ENCODE measurements at regions not wholly inside any gene's neighbourhood (a gene's known extent, or its start where the extent isn't known, plus 50 kb on each side); places are given as distances from the start of the nearest gene placed in this dataset.

DNA sequence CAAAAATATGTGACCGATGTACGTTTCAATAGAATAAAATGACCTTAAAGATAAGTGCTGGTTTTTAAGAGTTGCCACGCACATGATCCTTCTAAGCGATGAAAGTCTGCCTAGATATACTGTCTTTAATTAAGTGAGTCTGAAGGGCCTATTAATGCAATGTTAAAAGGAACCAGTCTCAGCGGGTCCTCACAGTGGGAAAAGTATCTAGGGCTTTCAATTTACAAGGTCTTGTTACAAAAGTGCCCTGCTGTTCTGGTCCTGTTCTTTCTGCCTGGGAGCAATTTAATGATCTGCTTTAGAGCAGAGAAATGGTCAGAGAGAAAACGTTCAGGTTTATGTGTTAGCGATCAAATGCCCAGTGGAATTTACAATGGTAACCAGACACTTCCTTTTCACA, 864.0 kb downstream of the KCNJ2 start:
- intact Hi-C loops (cut with DNase I) = no loop called here
- no peaks in the 10 kb centered on the region for H3K9me3 ChIP-seq
- H3K27ac ChIP-seq (replicated peaks in 1 of 4) = no peak overlapping the region
- H3K4me1 ChIP-seq = no peaks in the 10 kb centered on the region
- H3K4me3 ChIP-seq = no peak overlapping the region
- no peaks in the 10 kb centered on the region for H3K36me3 ChIP-seq
- no peak for DNase-seq (ENCODE audit: extremely low spot score)
- TF ChIP-seq EP300 (IDR thresholded peaks at IDR 0.05) = no peak
- TF ChIP-seq POLR2AphosphoS5 (IDR thresholded peaks at IDR 0.05) = no peak
- no peak for TF ChIP-seq CTCF (IDR thresholded peaks at IDR 0.05)
- TF ChIP-seq POLR2A (IDR thresholded peaks at IDR 0.05; ENCODE audit: low read depth) = no peak
- H3K27me3 ChIP-seq = no peaks in the 10 kb centered on the region
- 54% methylated on average over 7 of the region's 7 CpGs for WGBS

GRCh38 chr17:71035226-71035625, 865.9 kb downstream of the KCNJ2 start:
- H3K9me3 ChIP-seq = no peaks in the 10 kb centered on the region
- H3K36me3 ChIP-seq = no peaks in the 10 kb centered on the region
- 98% methylated on average over 3 of the region's 3 CpGs for WGBS
- no peak overlapping the region for H3K4me3 ChIP-seq
- no peak for TF ChIP-seq POLR2AphosphoS5 (IDR thresholded peaks at IDR 0.05)
- TF ChIP-seq EP300 (IDR thresholded peaks at IDR 0.05) = no peak
- TF ChIP-seq CTCF (IDR thresholded peaks at IDR 0.05) = no peak
- TF ChIP-seq POLR2A (IDR thresholded peaks at IDR 0.05; ENCODE audit: low read depth) = no peak
- H3K27me3 ChIP-seq = no peaks in the 10 kb centered on the region
- H3K27ac ChIP-seq (replicated peaks in 1 of 4) = no peak overlapping the region
- intact Hi-C loops (cut with DNase I) = no loop called here
- DNase-seq (ENCODE audit: extremely low spot score) = no peak
- H3K4me1 ChIP-seq = no peaks in the 10 kb centered on the region

DNA sequence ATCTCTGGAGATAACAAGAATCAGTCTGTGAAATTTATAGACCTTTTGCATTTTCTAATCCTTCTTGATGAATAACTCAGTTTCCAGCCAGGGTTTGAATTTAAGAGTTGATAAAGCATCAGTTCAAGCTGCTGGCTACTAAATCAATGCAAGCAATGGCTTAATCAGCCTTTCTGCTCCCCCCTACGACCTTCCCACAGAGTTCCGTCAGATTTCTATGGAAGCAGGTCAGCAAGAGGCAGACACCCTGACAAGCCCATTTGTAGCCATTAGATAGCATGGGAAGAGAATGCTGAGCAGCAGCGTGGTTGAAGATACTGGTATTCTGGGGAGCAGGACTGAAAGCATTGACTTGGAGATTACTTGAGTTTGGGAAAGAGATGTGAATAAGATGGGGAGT, 868.1 kb downstream of the KCNJ2 start:
- no peak for DNase-seq (ENCODE audit: extremely low spot score)
- WGBS = 59% methylated on average over 3 of the region's 3 CpGs
- Histone ChIP-seq H3K27ac (replicated peaks in 1 of 4) (no peak overlapping the region), H3K4me1 (no peaks in the 10 kb centered on the region), H3K9me3 (no peaks in the 10 kb centered on the region), H3K36me3 (no peaks in the 10 kb centered on the region), H3K27me3 (no peaks in the 10 kb centered on the region), H3K4me3 (no peak overlapping the region)
- intact Hi-C loops (cut with DNase I) = no loop called here
- TF ChIP-seq CTCF (IDR thresholded peaks at IDR 0.05) (no peak), POLR2AphosphoS5 (IDR thresholded peaks at IDR 0.05) (no peak), POLR2A (IDR thresholded peaks at IDR 0.05; ENCODE audit: low read depth) (no peak), EP300 (IDR thresholded peaks at IDR 0.05) (no peak)

DNA sequence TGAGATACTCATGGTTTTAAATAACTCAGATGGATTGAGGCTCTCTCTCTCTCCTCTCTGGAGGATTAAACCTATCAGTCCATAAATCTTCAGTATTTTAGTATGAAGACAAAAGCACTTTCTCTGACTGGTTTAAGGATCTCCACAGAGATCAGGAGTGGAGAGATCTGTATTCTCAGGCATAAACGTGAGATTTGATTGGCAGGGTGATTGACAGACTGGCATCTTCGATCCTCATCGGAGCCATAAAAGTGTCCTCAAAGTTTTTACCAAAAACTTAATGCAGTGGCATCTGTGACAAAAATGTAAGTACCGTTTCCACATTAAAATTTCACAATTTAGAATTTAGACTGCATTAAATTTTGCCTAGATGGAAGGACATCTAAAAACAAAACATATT, 870.1 kb downstream of the KCNJ2 start:
- DNase-seq (ENCODE audit: extremely low spot score) = no peak
- Histone ChIP-seq H3K4me3 (no peak overlapping the region), H3K4me1 (no peaks in the 10 kb centered on the region), H3K27me3 (no peaks in the 10 kb centered on the region), H3K27ac (replicated peaks in 1 of 4) (no peak overlapping the region), H3K36me3 (no peaks in the 10 kb centered on the region), H3K9me3 (no peaks in the 10 kb centered on the region)
- WGBS = 80% methylated on average over 4 of the region's 4 CpGs
- TF ChIP-seq EP300 (IDR thresholded peaks at IDR 0.05) (no peak), CTCF (IDR thresholded peaks at IDR 0.05) (no peak)
- intact Hi-C loops (cut with DNase I) = no loop called here

DNA sequence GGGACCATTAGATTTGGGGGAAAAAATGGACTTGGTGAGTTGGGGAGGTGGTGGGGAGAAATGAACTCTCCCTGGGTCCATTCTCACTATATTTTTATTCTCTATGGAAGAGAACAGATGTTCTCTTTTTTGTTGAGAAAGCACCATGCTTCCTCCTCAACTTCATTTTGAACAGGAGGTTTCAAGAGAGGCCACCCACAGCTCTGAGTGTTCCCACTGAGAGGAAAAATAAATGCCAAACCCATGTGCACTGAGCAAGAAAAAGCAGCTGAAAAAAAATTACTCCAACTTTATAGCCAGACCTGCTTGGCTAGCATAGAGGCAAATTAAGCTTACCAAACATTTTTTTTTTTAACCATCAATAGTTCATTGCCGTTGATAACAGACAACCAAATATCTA, 883.6 kb downstream of the KCNJ2 start:
- intact Hi-C loops (cut with DNase I) = no loop called here
- Histone ChIP-seq H3K4me1 (no peaks in the 10 kb centered on the region), H3K4me3 (no peak overlapping the region), H3K36me3 (no peaks in the 10 kb centered on the region), H3K9me3 (no peaks in the 10 kb centered on the region), H3K27me3 (no peaks in the 10 kb centered on the region), H3K27ac (replicated peaks in 1 of 4) (no peak overlapping the region)
- 85% methylated on average over 1 of the region's 1 CpG for WGBS
- DNase-seq (ENCODE audit: extremely low spot score) = no peak
- TF ChIP-seq POLR2A (IDR thresholded peaks at IDR 0.05; ENCODE audit: low read depth) (no peak), EP300 (IDR thresholded peaks at IDR 0.05) (no peak), POLR2AphosphoS5 (IDR thresholded peaks at IDR 0.05) (no peak), CTCF (IDR thresholded peaks at IDR 0.05) (no peak)
